Astrocyte (in vitro differentiated cells and primary cell): ENCODE measurements at regions not wholly inside any gene's neighbourhood (a gene's known extent, or its start where the extent isn't known, plus 50 kb on each side); places are given as distances from the start of the nearest gene placed in this dataset.

Source experiments
- CTCF ChIP-seq: IDR thresholded peaks from 2 replicates; pipeline ENCODE4 v1.5.1; 2011; ENCODE audit warnings: low read depth, mild to moderate bottlenecking, inconsistent platforms, low read length, moderate library complexity; ENCODE audit not compliant: insufficient read depth
- EZH2 ChIP-seq: IDR thresholded peaks from 2 replicates; pipeline ENCODE4 v1.6.1; 2012; ENCODE audit warnings: mild to moderate bottlenecking, low read length, inconsistent platforms; ENCODE audit not compliant: insufficient read depth

- TF ChIP-seq EZH2 = no peak
- no peak for TF ChIP-seq CTCF
These were observed 63.7 kb upstream of the RPL34 start for GRCh38 chr4:108556588-108557200.
